ENCODE measurements at regions not wholly inside any gene's neighbourhood (a gene's known extent, or its start where the extent isn't known, plus 50 kb on each side); places are given as distances from the start of the nearest gene placed in this dataset.

DNA sequence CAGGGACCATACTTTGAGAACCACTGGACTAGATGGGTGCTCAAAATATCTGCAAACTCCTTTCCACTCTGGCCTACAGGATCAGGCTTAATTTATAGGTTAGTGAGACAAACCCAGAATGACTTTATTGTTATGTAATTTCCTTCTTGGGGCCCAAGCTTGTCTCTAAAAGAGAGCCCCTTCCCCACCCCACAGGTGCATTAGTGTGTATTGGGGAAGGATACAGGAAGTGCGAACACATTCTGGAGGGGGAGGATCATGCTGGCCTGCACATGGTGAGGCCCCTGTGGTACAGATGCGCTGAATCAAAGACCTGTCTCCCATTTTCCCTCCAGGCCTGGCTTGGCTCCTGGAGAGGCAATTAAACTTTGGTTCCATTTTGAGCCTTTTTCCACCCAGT is 273.0 kb upstream of the LRTM1 start:
- no peak for DNase-seq
- Histone ChIP-seq H3K27ac (no peak overlapping the region), H3K36me3 (replicated peaks in 1 of 2; ENCODE audit: insufficient read depth in 1 of 2, low read depth in 2 of 2) (no peaks in the 10 kb centered on the region), H3K9me3 (no peaks in the 10 kb centered on the region), H3K27me3 (no peaks in the 10 kb centered on the region), H3K4me1 (peaks cover 5% of the 10 kb centered on the region), H3K4me3 (no peak overlapping the region)
- TF ChIP-seq, protein P1, sequence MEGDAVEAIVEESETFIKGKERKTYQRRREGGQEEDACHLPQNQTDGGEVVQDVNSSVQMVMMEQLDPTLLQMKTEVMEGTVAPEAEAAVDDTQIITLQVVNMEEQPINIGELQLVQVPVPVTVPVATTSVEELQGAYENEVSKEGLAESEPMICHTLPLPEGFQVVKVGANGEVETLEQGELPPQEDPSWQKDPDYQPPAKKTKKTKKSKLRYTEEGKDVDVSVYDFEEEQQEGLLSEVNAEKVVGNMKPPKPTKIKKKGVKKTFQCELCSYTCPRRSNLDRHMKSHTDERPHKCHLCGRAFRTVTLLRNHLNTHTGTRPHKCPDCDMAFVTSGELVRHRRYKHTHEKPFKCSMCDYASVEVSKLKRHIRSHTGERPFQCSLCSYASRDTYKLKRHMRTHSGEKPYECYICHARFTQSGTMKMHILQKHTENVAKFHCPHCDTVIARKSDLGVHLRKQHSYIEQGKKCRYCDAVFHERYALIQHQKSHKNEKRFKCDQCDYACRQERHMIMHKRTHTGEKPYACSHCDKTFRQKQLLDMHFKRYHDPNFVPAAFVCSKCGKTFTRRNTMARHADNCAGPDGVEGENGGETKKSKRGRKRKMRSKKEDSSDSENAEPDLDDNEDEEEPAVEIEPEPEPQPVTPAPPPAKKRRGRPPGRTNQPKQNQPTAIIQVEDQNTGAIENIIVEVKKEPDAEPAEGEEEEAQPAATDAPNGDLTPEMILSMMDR (IDR thresholded peaks at IDR 0.05): no peak
- no peak for TF ChIP-seq POLR2A (IDR thresholded peaks at IDR 0.05)
- ATAC-seq: no peak
- intact Hi-C loops (cut with DNase I): no loop called here
- WGBS, 2 donors: 66 to 92% methylated on average over 2 of the region's 2 CpGs

DNA sequence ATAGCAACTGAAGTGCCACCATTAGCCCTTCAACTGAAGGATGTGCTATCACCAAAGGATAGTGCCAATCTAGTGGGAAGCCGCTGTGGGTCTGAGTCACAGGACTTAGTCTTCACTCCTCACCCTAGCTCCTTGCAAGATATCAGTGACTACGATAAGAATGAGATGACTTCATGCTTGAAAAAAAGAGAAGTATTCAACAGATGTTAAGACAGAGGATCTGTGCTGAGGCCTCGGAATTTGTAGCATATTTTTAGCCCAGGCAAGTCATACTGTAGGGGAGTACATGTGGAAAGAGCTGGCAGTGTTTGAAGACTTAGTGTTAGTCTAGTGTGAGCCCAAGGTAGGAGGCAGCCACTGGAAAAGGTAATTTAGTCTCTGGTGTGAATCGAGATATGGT is 270.7 kb upstream of the LRTM1 start:
- intact Hi-C loops (cut with DNase I): no loop called here
- Histone ChIP-seq H3K27ac (no peak overlapping the region), H3K4me3 (no peak overlapping the region), H3K27me3 (no peaks in the 10 kb centered on the region), H3K4me1 (peaks cover 5% of the 10 kb centered on the region), H3K36me3 (replicated peaks in 1 of 2; ENCODE audit: insufficient read depth in 1 of 2, low read depth in 2 of 2) (no peaks in the 10 kb centered on the region), H3K9me3 (no peaks in the 10 kb centered on the region)
- whole genome bisulfite sequencing, 2 donors: 70 to 86% methylated on average over 4 of the region's 4 CpGs
- TF ChIP-seq, protein P1 (IDR thresholded peaks at IDR 0.05): no peak
- ATAC-seq: no peak
- DNase-seq: no peak

DNA sequence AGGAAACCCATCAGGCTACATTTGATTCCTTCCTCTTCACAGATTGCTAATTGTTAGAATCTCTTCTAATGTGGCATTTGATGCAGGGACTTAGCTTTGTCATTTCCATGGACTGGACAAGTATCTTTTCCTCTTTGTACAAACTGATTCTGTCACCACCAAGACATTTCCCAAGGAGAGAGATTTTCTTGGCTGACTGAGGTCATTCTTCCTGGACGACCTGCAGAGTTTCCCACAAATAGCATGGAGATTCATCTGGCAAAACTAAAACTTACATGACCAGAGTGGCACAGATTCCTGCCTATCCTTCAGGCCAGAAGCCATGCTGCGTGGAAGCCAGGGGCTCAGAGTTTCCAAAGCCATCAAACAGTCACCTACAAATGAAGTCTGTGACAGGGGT is 269.2 kb upstream of the LRTM1 start:
- no peaks in the 10 kb centered on the region for H3K9me3 ChIP-seq
- 81 to 83% methylated on average over 2 of the region's 2 CpGs for WGBS, 2 donors
- H3K36me3 ChIP-seq (replicated peaks in 1 of 2; ENCODE audit: insufficient read depth in 1 of 2, low read depth in 2 of 2): no peaks in the 10 kb centered on the region
- intact Hi-C loops (cut with DNase I): no loop called here
- DNase-seq (no peak), ATAC-seq (no peak)
- no peak overlapping the region for H3K27ac ChIP-seq
- H3K4me1 ChIP-seq: no peaks in the 10 kb centered on the region
- H3K27me3 ChIP-seq: no peaks in the 10 kb centered on the region
- TF ChIP-seq, protein P1 (IDR thresholded peaks at IDR 0.05): no peak
- TF ChIP-seq POLR2A (IDR thresholded peaks at IDR 0.05): no peak
- H3K4me3 ChIP-seq: no peak overlapping the region

DNA sequence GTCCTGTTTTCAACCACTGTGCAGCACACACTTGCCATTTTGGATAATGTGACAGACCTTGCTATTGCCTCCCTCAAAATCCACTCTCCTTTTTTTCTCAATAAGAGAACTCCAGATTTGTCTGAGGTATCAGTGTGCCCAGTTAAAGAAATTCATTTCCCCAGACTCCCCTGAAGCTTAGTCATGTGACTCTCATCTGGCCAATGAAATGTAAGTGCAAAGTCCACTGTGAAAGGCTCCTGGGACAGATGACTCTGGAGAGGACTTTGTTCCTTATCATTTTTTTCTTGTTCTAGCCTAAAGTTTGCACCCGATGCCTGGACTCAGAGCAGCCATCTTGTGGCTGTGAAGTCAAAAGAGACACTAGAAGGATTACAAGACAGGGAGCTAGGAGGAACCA is 268.6 kb upstream of the LRTM1 start:
- TF ChIP-seq, protein P1 (IDR thresholded peaks at IDR 0.05): no peak
- TF ChIP-seq POLR2A (IDR thresholded peaks at IDR 0.05): no peak
- H3K9me3 ChIP-seq: no peaks in the 10 kb centered on the region
- H3K36me3 ChIP-seq (replicated peaks in 1 of 2; ENCODE audit: insufficient read depth in 1 of 2, low read depth in 2 of 2): no peaks in the 10 kb centered on the region
- no peaks in the 10 kb centered on the region for H3K4me1 ChIP-seq
- DNase-seq: no peak
- intact Hi-C loops (cut with DNase I): no loop called here
- no peaks in the 10 kb centered on the region for H3K27me3 ChIP-seq
- H3K4me3 ChIP-seq: no peak overlapping the region
- H3K27ac ChIP-seq: no peak overlapping the region
- ATAC-seq: no peak
- WGBS, 2 donors: 22 to 24% methylated on average over 1 of the region's 1 CpG

DNA sequence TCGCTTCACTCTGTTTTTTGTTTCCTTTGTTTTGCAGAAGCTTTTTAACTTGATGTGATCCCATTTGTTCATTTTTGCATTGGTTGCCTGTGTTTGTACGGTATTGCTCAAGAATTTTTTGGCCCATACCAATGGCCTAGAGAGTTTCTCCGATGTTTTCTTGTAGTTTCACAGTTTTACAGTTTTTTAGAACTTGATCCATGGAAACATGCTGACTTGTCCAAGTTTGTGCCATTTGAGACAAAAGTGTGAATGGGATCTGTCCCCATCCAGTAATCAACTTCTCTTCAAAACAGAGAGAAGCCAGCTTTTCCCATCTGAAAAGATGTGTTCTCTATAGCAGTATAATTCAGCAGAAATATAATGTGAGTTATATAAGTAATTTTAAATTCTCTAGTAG is 266.5 kb upstream of the LRTM1 start:
- Histone ChIP-seq H3K36me3 (replicated peaks in 1 of 2; ENCODE audit: insufficient read depth in 1 of 2, low read depth in 2 of 2) (no peaks in the 10 kb centered on the region), H3K27me3 (no peaks in the 10 kb centered on the region), H3K27ac (no peak overlapping the region), H3K4me3 (no peak overlapping the region), H3K9me3 (no peaks in the 10 kb centered on the region), H3K4me1 (no peaks in the 10 kb centered on the region)
- 91 to 95% methylated on average over 3 of the region's 3 CpGs for WGBS, 2 donors
- intact Hi-C loops (cut with DNase I): no loop called here
- DNase-seq: no peak
- ATAC-seq: no peak
- no peak for TF ChIP-seq POLR2A (IDR thresholded peaks at IDR 0.05)
- TF ChIP-seq, protein P1 (IDR thresholded peaks at IDR 0.05): no peak

All from body of pancreas (tissue), 4 donors.